Endothelial cell of umbilical vein (primary cell): ENCODE measurements at regions not wholly inside any gene's neighbourhood (a gene's known extent, or its start where the extent isn't known, plus 50 kb on each side); places are given as distances from the start of the nearest gene placed in this dataset.

Experiments used
- BruUV-seq: library from RNA; stranded (reverse); fragments of 400-500 nt; replicated peaks from 2 replicates; lab custom pipeline; 2021; lab: Mats Ljungman, UMichigan
- CTCF ChIA-PET: fragments of 300-600, 350-600 bp; sonication (Branson Sonifier 250); formaldehyde crosslinking; loops from one replicate; lab custom pipeline; 2021; ENCODE audit warnings: antibody characterized with exemption, inconsistent platforms; lab: Charles Lee
- POLR2A ChIA-PET: fragments of 300-600, 350-600 bp; sonication (Branson Sonifier 250); formaldehyde crosslinking; loops from one replicate; lab custom pipeline; 2021; ENCODE audit warnings: antibody characterized with exemption, inconsistent platforms; lab: Charles Lee
- DNase-seq: peaks from one replicate; pipeline ENCODE4 v3.0.0-alpha.2; 2011; ENCODE audit warnings: low read depth, low spot score
- FAIRE-seq: peaks from 2 replicates; lab custom pipeline; 2011; peaks lifted over from hg19 to GRCh38; lab: Jason Lieb, UNC
- H2AFZ ChIP-seq: 2 replicates; pipeline ENCODE4 v1.6.0; 2012; ENCODE audit warnings: low read depth, low read length, control low read depth, inconsistent platforms
- H3K27ac ChIP-seq: 2 replicates; pipeline ENCODE4 v1.5.1; 2011; ENCODE audit warnings: low read depth, mild to moderate bottlenecking, control low read depth, low read length, moderate library complexity; ENCODE audit not compliant: insufficient read depth
- H3K27me3 ChIP-seq, 2 experiments: 2 replicates each; pipeline versions ENCODE4 v1.6.0 to v1.6.1; 2011; ENCODE audit warnings: low read length in 2 of 2, mixed read lengths in 1 of 2; ENCODE audit not compliant: control insufficient read depth in 2 of 2, insufficient read depth in 2 of 2
- H3K36me3 ChIP-seq, 2 experiments: 2 replicates in 1 of 2; 3 replicates in 1 of 2; pipeline ENCODE4 v1.5.1; 2011; ENCODE audit warnings: low read length in 2 of 2, mild to moderate bottlenecking in 1 of 2, moderate library complexity in 1 of 2; ENCODE audit not compliant: control insufficient read depth in 2 of 2, insufficient read depth in 2 of 2; ENCODE audit errors: extremely low read depth in 1 of 2
- H3K4me1 ChIP-seq: 3 replicates; pipeline ENCODE4 v1.5.1; 2011; ENCODE audit warnings: mild to moderate bottlenecking, low read length; ENCODE audit not compliant: control insufficient read depth, insufficient read depth; ENCODE audit errors: extremely low read depth
- H3K4me2 ChIP-seq: 2 replicates; pipeline ENCODE4 v1.6.1; 2011; ENCODE audit warnings: low read length, control low read depth, mixed read lengths; ENCODE audit not compliant: insufficient read depth
- H3K4me3 ChIP-seq, 3 experiments: fragments of 200-600 bp in 1 of 3; sonication (generic), shearing (Covaris generic) in 1 of 3; replicated peaks in 1 of 3; 2 replicates each; pipeline ENCODE4 v1.5.1; 2011 to 2016; ENCODE audit warnings: control low read depth in 3 of 3, low read length in 3 of 3, mild to moderate bottlenecking in 2 of 3, inconsistent platforms in 1 of 3, low read depth in 1 of 3, moderate library complexity in 1 of 3; ENCODE audit not compliant: insufficient read depth in 1 of 3
- H3K79me2 ChIP-seq: 2 replicates; pipeline ENCODE4 v1.6.0; 2012; ENCODE audit warnings: low read length, inconsistent platforms; ENCODE audit not compliant: control insufficient read depth, insufficient read depth
- H3K9ac ChIP-seq: replicated peaks from 2 replicates; pipeline ENCODE3; 2011; ENCODE audit warnings: low read length, control low read depth; ENCODE audit not compliant: insufficient read depth; ENCODE audit errors: extremely low read depth
- H3K9me1 ChIP-seq: replicated peaks from 3 replicates; pipeline ENCODE4 v1.6.0; 2011; ENCODE audit warnings: mild to moderate bottlenecking, low read length; ENCODE audit not compliant: control insufficient read depth, insufficient read depth; ENCODE audit errors: extremely low read depth
- H3K9me3 ChIP-seq: replicated peaks from 2 replicates; pipeline ENCODE4 v1.5.1; 2012; ENCODE audit warnings: low read length, inconsistent platforms; ENCODE audit not compliant: control insufficient read depth, insufficient read depth
- H4K20me1 ChIP-seq: replicated peaks from 2 replicates; pipeline ENCODE3; 2011; ENCODE audit warnings: mild to moderate bottlenecking, low read length; ENCODE audit not compliant: control insufficient read depth, insufficient read depth; ENCODE audit errors: extremely low read depth
- EZH2 ChIP-seq: IDR thresholded peaks from 2 replicates; pipeline ENCODE4 v1.6.1; 2012; ENCODE audit warnings: borderline replicate concordance, low read depth, mild to moderate bottlenecking, moderate library complexity, low read length, inconsistent platforms; ENCODE audit not compliant: severe bottlenecking
- FOS ChIP-seq: IDR thresholded peaks from 2 replicates; pipeline ENCODE4 v1.6.1; 2011; ENCODE audit warnings: mild to moderate bottlenecking, low read length, moderate library complexity, borderline replicate concordance; ENCODE audit not compliant: insufficient read depth
- GATA2 ChIP-seq: IDR thresholded peaks from 2 replicates; pipeline ENCODE4 v1.7.0; 2011; ENCODE audit warnings: low read depth, mild to moderate bottlenecking, moderate library complexity, mixed read lengths, low read length; ENCODE audit not compliant: insufficient read length, insufficient read depth
- JUN ChIP-seq: IDR thresholded peaks from 2 replicates; pipeline ENCODE4 v1.6.1; 2011; ENCODE audit warnings: borderline replicate concordance, low read depth; ENCODE audit not compliant: insufficient read length, insufficient read depth
- MYC ChIP-seq: IDR thresholded peaks from one replicate; pipeline ENCODE4 v1.6.1; 2011; ENCODE audit warnings: mild to moderate bottlenecking, low read depth, low read length
- POLR2A ChIP-seq: IDR thresholded peaks from 2 replicates; pipeline ENCODE4 v1.6.1; 2012; ENCODE audit warnings: low read depth, mild to moderate bottlenecking, control low read depth, low read length
- POLR2AphosphoS5 ChIP-seq: IDR thresholded peaks from 2 replicates; pipeline ENCODE4 v1.6.1; 2012; ENCODE audit warnings: low read depth, mild to moderate bottlenecking, control low read depth, low read length, moderate library complexity; ENCODE audit not compliant: insufficient read depth
- dilution Hi-C: fragments of 300-500 bp; cut with MboI; formaldehyde crosslinking; loops from one replicate; pipeline ENCODE4 v1.15.0; 2019; ENCODE audit warnings: low sequenced_read_pairs; ENCODE audit not compliant: extremely low pct_ligation_motif_present
- intact Hi-C: fragments of 100-400 bp; cut with micrococcal nuclease; formaldehyde crosslinking; loops from one replicate; pipeline ENCODE4 v1.10.0; 2022
- TF ChIP-seq, protein P1 (sequence below), 2 donors: IDR thresholded peaks; 1 replicate in 1 of 2; 2 replicates in 1 of 2; pipeline ENCODE4 v1.5.1; 2011; ENCODE audit warnings: low read length in 2 of 2, mild to moderate bottlenecking in 2 of 2, moderate library complexity in 2 of 2, control low read depth in 1 of 2, inconsistent platforms in 1 of 2, low read depth in 1 of 2; ENCODE audit not compliant: insufficient read depth in 1 of 2; ENCODE audit errors: extremely low read depth in 1 of 2
- TF ChIP-seq, protein P2 (sequence below): IDR thresholded peaks from 2 replicates; pipeline ENCODE4 v1.6.1; 2011; ENCODE audit not compliant: insufficient read depth, insufficient read length

DNA sequence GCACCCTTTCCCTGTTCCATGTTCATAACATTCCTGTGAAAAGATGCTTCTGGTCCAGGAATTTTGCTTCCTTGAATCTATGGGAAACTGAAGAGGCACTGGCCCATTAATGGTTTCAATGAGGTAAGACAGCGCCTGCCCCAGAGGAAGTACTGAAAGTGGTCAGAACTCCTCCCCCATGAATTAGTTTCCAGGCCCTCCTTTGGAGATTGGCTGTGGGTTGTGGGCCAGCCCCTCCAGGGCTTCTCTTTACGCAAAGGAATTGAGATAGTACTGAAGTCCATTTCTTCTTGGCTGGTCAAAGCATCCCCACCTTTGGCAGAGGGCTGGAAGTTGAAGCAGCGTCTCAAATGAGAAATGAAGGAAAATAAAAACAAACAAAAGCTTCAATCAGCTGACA lies 175.5 kb downstream of the POLR2M start:
- dilution Hi-C loops (no loop called here), intact Hi-C loops (no loop called here)
- FAIRE-seq (no peak), DNase-seq (no peak)
- no peak overlapping the region for H3K9ac ChIP-seq
- no TSS peak for BruUV-seq
- H3K4me3 ChIP-seq = no peak overlapping the region
- H3K4me1 ChIP-seq = peaks cover 14% of the 10 kb centered on the region
- H3K27ac ChIP-seq = no peak overlapping the region
- H3K36me3 ChIP-seq = no peaks in the 10 kb centered on the region
- TF ChIP-seq JUN (no peak), GATA2 (no peak), EZH2 (no peak), MYC (no peak), FOS (no peak), POLR2A (no peak), POLR2AphosphoS5 (no peak)
- TF ChIP-seq, protein P1, sequence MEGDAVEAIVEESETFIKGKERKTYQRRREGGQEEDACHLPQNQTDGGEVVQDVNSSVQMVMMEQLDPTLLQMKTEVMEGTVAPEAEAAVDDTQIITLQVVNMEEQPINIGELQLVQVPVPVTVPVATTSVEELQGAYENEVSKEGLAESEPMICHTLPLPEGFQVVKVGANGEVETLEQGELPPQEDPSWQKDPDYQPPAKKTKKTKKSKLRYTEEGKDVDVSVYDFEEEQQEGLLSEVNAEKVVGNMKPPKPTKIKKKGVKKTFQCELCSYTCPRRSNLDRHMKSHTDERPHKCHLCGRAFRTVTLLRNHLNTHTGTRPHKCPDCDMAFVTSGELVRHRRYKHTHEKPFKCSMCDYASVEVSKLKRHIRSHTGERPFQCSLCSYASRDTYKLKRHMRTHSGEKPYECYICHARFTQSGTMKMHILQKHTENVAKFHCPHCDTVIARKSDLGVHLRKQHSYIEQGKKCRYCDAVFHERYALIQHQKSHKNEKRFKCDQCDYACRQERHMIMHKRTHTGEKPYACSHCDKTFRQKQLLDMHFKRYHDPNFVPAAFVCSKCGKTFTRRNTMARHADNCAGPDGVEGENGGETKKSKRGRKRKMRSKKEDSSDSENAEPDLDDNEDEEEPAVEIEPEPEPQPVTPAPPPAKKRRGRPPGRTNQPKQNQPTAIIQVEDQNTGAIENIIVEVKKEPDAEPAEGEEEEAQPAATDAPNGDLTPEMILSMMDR (IDR thresholded peaks at IDR 0.05; ENCODE audit: extremely low read depth in 1 of 2, insufficient read depth in 1 of 2, low read depth in 1 of 2, low read length in 2 of 2) = no peak
- TF ChIP-seq, protein P2, sequence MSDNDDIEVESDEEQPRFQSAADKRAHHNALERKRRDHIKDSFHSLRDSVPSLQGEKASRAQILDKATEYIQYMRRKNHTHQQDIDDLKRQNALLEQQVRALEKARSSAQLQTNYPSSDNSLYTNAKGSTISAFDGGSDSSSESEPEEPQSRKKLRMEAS = no peak
- no peaks in the 10 kb centered on the region for H3K9me3 ChIP-seq
- H4K20me1 ChIP-seq = no peaks in the 10 kb centered on the region
- H3K4me2 ChIP-seq = no peak overlapping the region
- H3K27me3 ChIP-seq = peaks cover 2 to 3% of the 10 kb centered on the region in 2 experiments
- H2AFZ ChIP-seq = no peak overlapping the region
- ChIA-PET POLR2A (no interaction called here), CTCF (interaction anchor here (1.0 to 3.3 kb wide), 7 partner anchors 11 to 189 kb away, joined by 4 to 13 read pairs (median 5); no protein-coding TSS in a partner anchor)
- H3K9me1 ChIP-seq = no peaks in the 10 kb centered on the region
- H3K79me2 ChIP-seq = no peaks in the 10 kb centered on the region
